ELF-1 (cell line): ENCODE measurements at regions not wholly inside any gene's neighbourhood (a gene's known extent, or its start where the extent isn't known, plus 50 kb on each side); places are given as distances from the start of the nearest gene placed in this dataset.

ENCODE experiments used
- DNase-seq: peaks from one replicate; pipeline ENCODE4 v3.0.0-alpha.2; 2016; ENCODE audit warnings: low read depth, low spot score

GRCh38 chr4:24476282-24476681 lies 108.1 kb downstream of the DHX15 start:
- no peak for DNase-seq

GRCh38 chr4:24475756-24476155 lies 108.6 kb downstream of the DHX15 start:
- DNase-seq: no peak

- DNase-seq: no peak
Observed at GRCh38 chr4:24473309-24473721, 111.0 kb downstream of the DHX15 start.

GRCh38 chr4:24472514-24473308 lies 111.6 kb downstream of the DHX15 start:
- peak; percentile 94 for DNase-seq

GRCh38 chr4:24472161-24472510 lies 112.2 kb downstream of the DHX15 start:
- DNase-seq: no peak

- peak; percentile 29 for DNase-seq
Observed at GRCh38 chr4:24471486-24472160, 112.7 kb downstream of the DHX15 start.

- DNase-seq: peak; percentile 41
Observed at GRCh38 chr4:24470666-24471485, 113.5 kb downstream of the DHX15 start.

- DNase-seq: no peak
Observed at GRCh38 chr4:24468071-24468470, 116.3 kb downstream of the DHX15 start.

- DNase-seq: no peak
Observed at GRCh38 chr4:24464566-24464965, 119.8 kb downstream of the DHX15 start.

- no peak for DNase-seq
Observed at GRCh38 chr4:24456431-24456830, 127.9 kb downstream of the DHX15 start.

- no peak for DNase-seq
Observed at GRCh38 chr4:24453951-24454350, 130.4 kb downstream of the DHX15 start.

GRCh38 chr4:24451870-24452269 lies 132.5 kb downstream of the DHX15 start:
- no peak for DNase-seq

- DNase-seq: no peak
Observed at GRCh38 chr4:24443200-24443599, 141.2 kb downstream of the DHX15 start.

- no peak for DNase-seq
Observed at GRCh38 chr4:24440765-24441164, 143.6 kb downstream of the DHX15 start.

- no peak for DNase-seq
Observed at GRCh38 chr4:24434241-24434640, 150.1 kb downstream of the DHX15 start.

GRCh38 chr4:24433515-24434214 lies 150.7 kb downstream of the DHX15 start:
- no peak for DNase-seq

GRCh38 chr4:24428850-24429249 lies 155.5 kb downstream of the DHX15 start:
- no peak for DNase-seq

- DNase-seq: no peak
Observed at GRCh38 chr4:24426557-24426956, 157.8 kb downstream of the DHX15 start.

GRCh38 chr4:24425863-24426262 lies 158.5 kb downstream of the DHX15 start:
- no peak for DNase-seq

- DNase-seq: no peak
Observed at GRCh38 chr4:24423670-24424069, 160.7 kb downstream of the DHX15 start.

- DNase-seq: no peak
Observed at GRCh38 chr4:24422644-24423043, 161.7 kb downstream of the DHX15 start.
